Thyroid gland (tissue), 4 donors: ENCODE measurements at regions not wholly inside any gene's neighbourhood (a gene's known extent, or its start where the extent isn't known, plus 50 kb on each side); places are given as distances from the start of the nearest gene placed in this dataset.

Experiments
- DNase-seq, 2 donors: peaks; one replicate each; pipeline ENCODE4 v3.0.0-alpha.2; 2019
- H3K27ac ChIP-seq, 3 donors: fragments of 200-600 bp; sonication (generic); 1 replicate in 2 of 3; 2 replicates in 1 of 3; pipeline ENCODE4 v1.5.1; 2016 to 2019; ENCODE audit warnings: mild to moderate bottlenecking in 1 of 3, moderate library complexity in 1 of 3
- H3K27me3 ChIP-seq: fragments of 200-600 bp; sonication (generic); one replicate; pipeline ENCODE4 v1.5.1; 2019
- H3K36me3 ChIP-seq, 2 donors: fragments of 200-600 bp; sonication (generic); one replicate each; pipeline ENCODE4 v1.5.1; 2016 to 2019
- H3K4me1 ChIP-seq, 2 donors: fragments of 200-600 bp; sonication (generic); one replicate each; pipeline ENCODE4 v1.5.1; 2017 to 2019
- H3K4me3 ChIP-seq, 3 donors: fragments of 200-600 bp; sonication (generic); replicated peaks in 1 of 3; 1 replicate in 2 of 3; 2 replicates in 1 of 3; pipeline ENCODE4 v1.5.1; 2016; ENCODE audit warnings: mild to moderate bottlenecking in 1 of 3
- H3K9me3 ChIP-seq: fragments of 200-600 bp; sonication (generic); one replicate; pipeline ENCODE4 v1.5.1; 2017
- POLR2A ChIP-seq, 2 donors: fragments of 450-650 bp; IDR thresholded peaks; one replicate each; pipeline ENCODE4 v1.6.1; 2017; ENCODE audit warnings: antibody characterized with exemption in 2 of 2, mild to moderate bottlenecking in 2 of 2, moderate library complexity in 1 of 2
- WGBS, 2 donors: methylation state at CpG; one replicate each; pipeline ENCODE4 v1.1.5; 2017; 5-methylcytosine and 5-hydroxymethylcytosine counted together
- intact Hi-C: fragments of 100-400 bp; cut with DNase I; formaldehyde crosslinking; loops from one replicate; pipeline ENCODE4 v1.15.1; 2023
- TF ChIP-seq, protein P1 (sequence below), 6 experiments: fragments of 200-600 bp in 3 of 6; fragments of 450-650 bp in 3 of 6; sonication (generic) in 3 of 6; IDR thresholded peaks; one replicate each; pipeline ENCODE4 v1.5.1; 2016 to 2019; ENCODE audit warnings: antibody characterized with exemption in 6 of 6, mild to moderate bottlenecking in 2 of 6, inconsistent platforms in 1 of 6, moderate library complexity in 1 of 6

DNA sequence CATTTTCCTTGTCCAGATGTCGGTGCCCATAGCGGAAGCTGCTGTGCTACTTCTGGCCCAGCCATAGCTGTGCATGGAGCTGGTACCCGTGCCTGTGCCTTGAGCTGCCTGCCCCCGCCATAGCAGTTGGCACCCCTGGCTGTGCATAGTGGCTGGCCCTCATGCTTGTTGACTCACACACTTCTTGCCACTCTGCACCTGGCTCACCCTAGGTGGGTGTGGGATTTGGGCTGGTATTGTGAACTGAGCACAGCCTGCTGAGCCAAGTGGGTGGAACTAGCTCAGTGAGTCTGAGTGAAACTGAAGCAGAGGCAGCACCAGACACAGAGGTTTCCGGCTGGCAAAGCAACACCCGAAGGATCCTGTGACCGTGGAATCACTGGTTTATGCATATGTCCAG is 689.5 kb upstream of the EYS start:
- intact Hi-C loops: no loop called here
- H3K4me3 ChIP-seq: no peak overlapping the region
- TF ChIP-seq, protein P1, sequence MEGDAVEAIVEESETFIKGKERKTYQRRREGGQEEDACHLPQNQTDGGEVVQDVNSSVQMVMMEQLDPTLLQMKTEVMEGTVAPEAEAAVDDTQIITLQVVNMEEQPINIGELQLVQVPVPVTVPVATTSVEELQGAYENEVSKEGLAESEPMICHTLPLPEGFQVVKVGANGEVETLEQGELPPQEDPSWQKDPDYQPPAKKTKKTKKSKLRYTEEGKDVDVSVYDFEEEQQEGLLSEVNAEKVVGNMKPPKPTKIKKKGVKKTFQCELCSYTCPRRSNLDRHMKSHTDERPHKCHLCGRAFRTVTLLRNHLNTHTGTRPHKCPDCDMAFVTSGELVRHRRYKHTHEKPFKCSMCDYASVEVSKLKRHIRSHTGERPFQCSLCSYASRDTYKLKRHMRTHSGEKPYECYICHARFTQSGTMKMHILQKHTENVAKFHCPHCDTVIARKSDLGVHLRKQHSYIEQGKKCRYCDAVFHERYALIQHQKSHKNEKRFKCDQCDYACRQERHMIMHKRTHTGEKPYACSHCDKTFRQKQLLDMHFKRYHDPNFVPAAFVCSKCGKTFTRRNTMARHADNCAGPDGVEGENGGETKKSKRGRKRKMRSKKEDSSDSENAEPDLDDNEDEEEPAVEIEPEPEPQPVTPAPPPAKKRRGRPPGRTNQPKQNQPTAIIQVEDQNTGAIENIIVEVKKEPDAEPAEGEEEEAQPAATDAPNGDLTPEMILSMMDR (IDR thresholded peaks at IDR 0.05): no peak
- TF ChIP-seq POLR2A (IDR thresholded peaks at IDR 0.05): no peak
- no peaks in the 10 kb centered on the region for H3K27me3 ChIP-seq
- DNase-seq: no peak
- H3K27ac ChIP-seq: no peak overlapping the region
- WGBS, 2 donors: 94 to 97% methylated on average over 3 to 5 of the region's 7 CpGs
- H3K36me3 ChIP-seq: no peaks in the 10 kb centered on the region
- H3K4me1 ChIP-seq: no peaks in the 10 kb centered on the region
- H3K9me3 ChIP-seq: no peaks in the 10 kb centered on the region

DNA sequence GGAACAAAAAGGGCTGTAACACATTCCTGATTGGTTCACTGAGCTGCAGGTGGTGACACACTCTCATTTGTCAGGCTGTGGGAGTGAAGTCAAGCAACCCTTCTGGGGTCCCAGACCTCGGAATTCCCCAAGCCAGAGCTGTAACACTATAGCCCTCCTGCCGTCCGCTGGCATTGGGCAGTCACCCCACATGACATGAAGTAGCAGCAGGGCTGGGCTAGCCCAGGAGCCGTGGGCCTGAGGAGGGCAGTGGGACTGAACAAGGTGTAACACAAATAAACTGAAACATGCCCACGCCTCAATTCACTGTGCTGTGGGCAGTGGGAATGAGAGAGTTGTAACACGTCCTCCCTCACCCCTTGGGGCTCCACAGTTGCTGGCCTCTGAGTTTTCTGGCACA is 689.1 kb upstream of the EYS start:
- Histone ChIP-seq H3K36me3 (no peaks in the 10 kb centered on the region), H3K27me3 (no peaks in the 10 kb centered on the region), H3K4me1 (no peaks in the 10 kb centered on the region), H3K27ac (no peak overlapping the region), H3K9me3 (no peaks in the 10 kb centered on the region), H3K4me3 (no peak overlapping the region)
- intact Hi-C loops: no loop called here
- DNase-seq: no peak
- 88 to 90% methylated on average over 5 to 6 of the region's 6 CpGs for WGBS, 2 donors
- TF ChIP-seq, protein P1 (IDR thresholded peaks at IDR 0.05): no peak
- TF ChIP-seq POLR2A (IDR thresholded peaks at IDR 0.05): no peak

DNA sequence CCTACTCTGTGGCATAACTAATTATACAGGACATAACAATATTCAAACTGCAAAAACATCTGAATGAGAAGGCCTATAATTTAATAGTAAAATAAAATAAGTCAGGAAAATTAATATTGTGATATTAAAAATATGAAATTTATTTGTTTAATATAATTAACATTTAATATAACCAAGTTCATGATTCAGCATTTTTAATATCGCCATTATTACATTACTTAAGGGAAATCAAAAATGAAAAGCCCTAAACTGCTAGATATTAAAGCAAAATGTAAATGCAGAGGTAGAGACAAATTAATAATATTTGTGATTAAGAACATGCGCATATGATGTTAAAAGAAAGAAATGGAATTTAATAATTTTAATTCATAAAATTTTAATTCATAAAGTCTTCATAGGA is 683.4 kb upstream of the EYS start:
- H3K9me3 ChIP-seq: no peaks in the 10 kb centered on the region
- no peaks in the 10 kb centered on the region for H3K36me3 ChIP-seq
- TF ChIP-seq POLR2A (IDR thresholded peaks at IDR 0.05): no peak
- TF ChIP-seq, protein P1 (IDR thresholded peaks at IDR 0.05): no peak
- H3K27ac ChIP-seq: no peak overlapping the region
- intact Hi-C loops: no loop called here
- no peaks in the 10 kb centered on the region for H3K4me1 ChIP-seq
- no peak overlapping the region for H3K4me3 ChIP-seq
- 94 to 96% methylated on average over 2 of the region's 2 CpGs for WGBS, 2 donors
- no peak for DNase-seq
- H3K27me3 ChIP-seq: no peaks in the 10 kb centered on the region

DNA sequence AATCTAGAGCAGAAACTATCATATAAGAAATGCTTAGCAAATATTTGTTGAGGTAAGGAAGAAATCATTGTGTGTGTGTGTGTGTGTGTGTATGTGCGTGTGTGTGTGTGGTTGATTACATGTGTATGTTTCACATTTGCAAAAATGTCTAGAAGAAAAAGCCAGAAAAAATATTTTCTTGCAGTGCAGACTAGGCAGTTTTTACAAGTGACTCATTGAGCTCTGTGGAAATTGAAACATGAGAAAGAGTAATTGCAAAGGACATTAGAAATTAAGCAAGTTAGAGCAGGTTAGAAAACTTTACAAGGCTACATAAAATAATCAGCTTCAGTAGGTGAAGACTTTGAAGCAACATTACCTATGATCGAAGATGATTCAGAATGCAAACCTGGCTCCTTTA is 669.0 kb upstream of the EYS start:
- WGBS, 2 donors: 90% methylated on average over 2 of the region's 2 CpGs
- no peaks in the 10 kb centered on the region for H3K4me1 ChIP-seq
- no peaks in the 10 kb centered on the region for H3K9me3 ChIP-seq
- H3K4me3 ChIP-seq: no peak overlapping the region
- DNase-seq: no peak
- no peaks in the 10 kb centered on the region for H3K36me3 ChIP-seq
- no peaks in the 10 kb centered on the region for H3K27me3 ChIP-seq
- TF ChIP-seq, protein P1 (IDR thresholded peaks at IDR 0.05): no peak
- H3K27ac ChIP-seq: no peak overlapping the region
- intact Hi-C loops: no loop called here

DNA sequence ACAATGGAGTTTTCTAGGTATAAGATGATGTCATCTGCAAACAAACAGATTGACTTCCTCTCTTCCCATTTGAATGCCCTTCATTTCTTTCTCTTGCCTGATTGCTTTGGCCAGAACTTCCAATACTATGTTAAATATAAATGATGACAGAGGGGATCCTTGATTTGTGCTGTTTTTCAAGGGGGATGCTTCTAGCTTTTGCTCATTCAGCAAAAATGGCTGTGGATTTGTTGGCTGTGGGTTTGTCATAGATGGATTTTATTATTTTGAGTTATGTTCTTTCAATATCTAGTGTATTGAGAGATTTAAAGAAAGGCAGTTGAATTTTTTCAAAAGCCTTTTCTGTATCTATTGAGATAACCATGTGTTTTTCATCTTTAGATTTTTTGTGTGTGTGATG is 662.4 kb upstream of the EYS start:
- Histone ChIP-seq H3K27me3 (no peaks in the 10 kb centered on the region), H3K4me3 (no peak overlapping the region), H3K27ac (no peak overlapping the region), H3K9me3 (no peaks in the 10 kb centered on the region), H3K4me1 (no peaks in the 10 kb centered on the region), H3K36me3 (no peaks in the 10 kb centered on the region)
- no peak for DNase-seq
- TF ChIP-seq, protein P1 (IDR thresholded peaks at IDR 0.05): no peak
- TF ChIP-seq POLR2A (IDR thresholded peaks at IDR 0.05): no peak
- intact Hi-C loops: no loop called here
